ENCODE measurements at regions not wholly inside any gene's neighbourhood (a gene's known extent, or its start where the extent isn't known, plus 50 kb on each side); places are given as distances from the start of the nearest gene placed in this dataset.

DNA sequence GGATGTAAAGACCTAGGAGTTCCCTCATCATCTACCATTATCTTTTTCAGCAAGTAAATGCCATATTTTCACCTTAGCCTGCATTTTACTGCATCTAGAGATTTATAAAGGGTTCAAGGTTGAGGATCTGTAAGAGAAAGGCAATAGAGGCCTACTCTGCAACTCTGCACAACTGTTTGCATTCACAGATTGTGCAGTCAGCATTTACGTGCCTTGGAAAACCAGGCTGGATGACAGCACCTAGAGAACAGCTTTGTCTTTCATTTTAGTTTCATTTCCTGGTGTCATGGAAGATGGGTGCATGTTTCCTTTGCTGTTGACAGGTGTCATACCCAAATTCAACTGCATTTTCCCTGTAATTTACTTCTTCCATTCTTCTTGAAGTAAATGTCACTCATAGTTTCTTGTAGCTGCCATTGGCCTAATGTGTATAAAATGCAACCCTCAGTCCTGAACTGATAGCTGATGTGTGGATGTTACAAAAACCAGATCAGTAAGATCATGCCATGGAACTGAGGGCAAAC, 817.5 kb downstream of the SQOR start:
- no peak overlapping the region for H3K27ac Mint-ChIP-seq (ENCODE audit: unreplicated experiment)
- no peaks in the 10 kb centered on the region for H3K4me1 Mint-ChIP-seq (ENCODE audit: low read depth, unreplicated experiment)
- no peaks in the 10 kb centered on the region for H3K36me3 Mint-ChIP-seq (ENCODE audit: low read depth, unreplicated experiment)
- Histone ChIP-seq H3K4me2 (ENCODE audit: low read length) (no peak overlapping the region), H3K36me3 (ENCODE audit: insufficient read depth, low read length) (no peaks in the 10 kb centered on the region), H3K9me3 (ENCODE audit: insufficient read depth, low read depth, low read length) (no peaks in the 10 kb centered on the region), H3K27ac (ENCODE audit: low read depth, low read length) (no peak overlapping the region), H4K20me1 (ENCODE audit: insufficient read depth, low read length) (no peaks in the 10 kb centered on the region), H3K79me2 (ENCODE audit: insufficient read depth, low read length) (no peaks in the 10 kb centered on the region), H3K9ac (ENCODE audit: low read length) (no peak overlapping the region), H3K27me3 (ENCODE audit: insufficient read depth, low read length) (no peaks in the 10 kb centered on the region), H2AFZ (ENCODE audit: low read depth, low read length) (no peak overlapping the region), H3K4me3 (ENCODE audit: insufficient read depth, low read depth, low read length) (no peak overlapping the region), H3K4me1 (ENCODE audit: insufficient read depth, low read length) (no peaks in the 10 kb centered on the region)
- DNase-seq (ENCODE audit: low read depth) (no peak), FAIRE-seq (no peak)
- H3K4me3 Mint-ChIP-seq (ENCODE audit: unreplicated experiment) = no peak overlapping the region
- H3K9me3 Mint-ChIP-seq (ENCODE audit: unreplicated experiment) = peaks cover 4% of the 10 kb centered on the region
- no peaks in the 10 kb centered on the region for H3K27me3 Mint-ChIP-seq (ENCODE audit: low read depth, unreplicated experiment)
- TF ChIP-seq EZH2 (IDR thresholded peaks at IDR 0.05; ENCODE audit: insufficient read depth, low read length) (no peak), CTCF (IDR thresholded peaks at IDR 0.05; ENCODE audit: insufficient read depth, low read depth, low read length) (no peak)

DNA sequence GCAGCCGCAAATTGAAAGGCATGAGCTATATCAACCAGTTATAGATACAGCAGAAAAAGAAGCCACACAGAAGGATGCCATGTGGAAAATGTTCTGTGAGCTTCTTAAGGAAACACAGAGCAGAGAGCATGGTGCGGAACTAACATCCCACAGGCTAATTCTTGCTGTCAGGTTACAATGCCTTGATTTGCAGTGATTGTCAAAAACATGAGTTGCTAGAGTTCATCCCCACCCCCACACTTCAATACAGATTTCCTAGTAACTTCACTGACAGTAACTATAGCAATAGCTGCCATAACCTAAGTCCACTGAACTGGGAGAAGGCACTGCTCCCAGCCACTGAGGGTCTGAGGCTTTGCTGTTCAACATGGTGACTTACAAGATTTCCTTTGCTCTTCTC, 821.6 kb downstream of the SQOR start:
- H3K27ac Mint-ChIP-seq (ENCODE audit: unreplicated experiment) = no peak overlapping the region
- Histone ChIP-seq H3K36me3 (ENCODE audit: insufficient read depth, low read length) (no peaks in the 10 kb centered on the region), H3K4me3 (ENCODE audit: insufficient read depth, low read depth, low read length) (no peak overlapping the region), H3K9ac (ENCODE audit: low read length) (no peak overlapping the region), H3K79me2 (ENCODE audit: insufficient read depth, low read length) (no peaks in the 10 kb centered on the region), H3K9me3 (ENCODE audit: insufficient read depth, low read depth, low read length) (no peaks in the 10 kb centered on the region), H3K4me1 (ENCODE audit: insufficient read depth, low read length) (no peaks in the 10 kb centered on the region), H3K27ac (ENCODE audit: low read depth, low read length) (no peak overlapping the region), H2AFZ (ENCODE audit: low read depth, low read length) (no peak overlapping the region), H4K20me1 (ENCODE audit: insufficient read depth, low read length) (no peaks in the 10 kb centered on the region), H3K4me2 (ENCODE audit: low read length) (no peak overlapping the region), H3K27me3 (ENCODE audit: insufficient read depth, low read length) (no peaks in the 10 kb centered on the region)
- no peaks in the 10 kb centered on the region for H3K27me3 Mint-ChIP-seq (ENCODE audit: low read depth, unreplicated experiment)
- no peak overlapping the region for H3K4me3 Mint-ChIP-seq (ENCODE audit: unreplicated experiment)
- TF ChIP-seq CTCF (IDR thresholded peaks at IDR 0.05; ENCODE audit: insufficient read depth, low read depth, low read length) (no peak), EZH2 (IDR thresholded peaks at IDR 0.05; ENCODE audit: insufficient read depth, low read length) (no peak)
- H3K36me3 Mint-ChIP-seq (ENCODE audit: low read depth, unreplicated experiment) = no peaks in the 10 kb centered on the region
- H3K4me1 Mint-ChIP-seq (ENCODE audit: low read depth, unreplicated experiment) = no peaks in the 10 kb centered on the region
- H3K9me3 Mint-ChIP-seq (ENCODE audit: unreplicated experiment) = peaks cover 6% of the 10 kb centered on the region
- DNase-seq (ENCODE audit: low read depth) (no peak), FAIRE-seq (no peak)

DNA sequence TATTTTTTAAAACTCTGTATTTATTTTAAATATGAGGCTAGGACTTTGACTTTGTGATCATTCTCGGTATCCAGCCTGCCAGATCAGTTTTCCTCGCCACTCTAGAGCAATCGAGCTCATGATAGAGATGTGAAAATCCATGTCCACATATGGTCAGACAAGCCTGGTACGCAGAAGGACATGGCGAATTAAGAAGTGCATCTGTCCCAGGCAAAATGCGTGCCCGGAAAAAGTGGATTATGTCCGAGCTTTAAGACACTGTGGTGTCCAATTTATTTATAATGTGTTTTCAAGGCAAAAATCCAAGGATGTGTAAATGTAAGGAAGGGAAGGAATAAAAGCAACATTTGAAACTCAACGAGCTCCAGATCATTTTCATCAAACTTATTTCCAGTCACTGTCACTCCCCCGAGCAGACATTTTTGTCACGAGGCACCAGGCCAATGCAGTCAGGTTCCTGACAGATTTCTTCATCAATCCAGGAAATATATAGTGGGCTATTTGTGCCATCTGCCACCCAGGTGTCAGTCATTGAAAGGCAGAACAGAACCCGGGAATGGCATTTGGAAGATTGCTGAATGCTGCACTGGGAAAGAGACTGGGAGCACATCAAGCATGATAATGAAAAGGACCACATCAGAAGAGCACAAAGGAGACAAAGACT, 825.7 kb downstream of the SQOR start:
- no peaks in the 10 kb centered on the region for H3K4me1 Mint-ChIP-seq (ENCODE audit: low read depth, unreplicated experiment)
- no peak overlapping the region for H3K27ac Mint-ChIP-seq (ENCODE audit: unreplicated experiment)
- no peaks in the 10 kb centered on the region for H3K79me2 ChIP-seq (ENCODE audit: insufficient read depth, low read length)
- H3K4me1 ChIP-seq (ENCODE audit: insufficient read depth, low read length) = no peaks in the 10 kb centered on the region
- no peak overlapping the region for H3K27ac ChIP-seq (ENCODE audit: low read depth, low read length)
- H3K36me3 Mint-ChIP-seq (ENCODE audit: low read depth, unreplicated experiment) = no peaks in the 10 kb centered on the region
- H3K9me3 ChIP-seq (ENCODE audit: insufficient read depth, low read depth, low read length) = no peaks in the 10 kb centered on the region
- H3K4me3 Mint-ChIP-seq (ENCODE audit: unreplicated experiment) = no peak overlapping the region
- no peaks in the 10 kb centered on the region for H3K27me3 Mint-ChIP-seq (ENCODE audit: low read depth, unreplicated experiment)
- H3K27me3 ChIP-seq (ENCODE audit: insufficient read depth, low read length) = no peaks in the 10 kb centered on the region
- H3K4me3 ChIP-seq (ENCODE audit: insufficient read depth, low read depth, low read length) = no peak overlapping the region
- no peak for TF ChIP-seq EZH2 (IDR thresholded peaks at IDR 0.05; ENCODE audit: insufficient read depth, low read length)
- no peak for TF ChIP-seq CTCF (IDR thresholded peaks at IDR 0.05; ENCODE audit: insufficient read depth, low read depth, low read length)
- H3K9me3 Mint-ChIP-seq (ENCODE audit: unreplicated experiment) = peaks cover 2% of the 10 kb centered on the region
- H4K20me1 ChIP-seq (ENCODE audit: insufficient read depth, low read length) = no peaks in the 10 kb centered on the region
- H3K36me3 ChIP-seq (ENCODE audit: insufficient read depth, low read length) = no peaks in the 10 kb centered on the region
- no peak overlapping the region for H3K9ac ChIP-seq (ENCODE audit: low read length)
- no peak for FAIRE-seq
- DNase-seq (ENCODE audit: low read depth) = no peak
- H2AFZ ChIP-seq (ENCODE audit: low read depth, low read length) = no peak overlapping the region
- H3K4me2 ChIP-seq (ENCODE audit: low read length) = no peak overlapping the region

Measured in astrocyte (in vitro differentiated cells and primary cell).